Right lung (tissue), 2 donors: ENCODE measurements at regions not wholly inside any gene's neighbourhood (a gene's known extent, or its start where the extent isn't known, plus 50 kb on each side); places are given as distances from the start of the nearest gene placed in this dataset.
"Not testable (repeated sequence)": the region's sequence is repeated elsewhere in the genome, so short reads cannot be mapped to it uniquely, and the experiment has no call there.

Experiments used
- DNase-seq, 2 donors: peaks; one replicate each; pipeline ENCODE4 v3.0.0-alpha.2; 2013

GRCh38 chr6:4378319-4378996, 243.1 kb upstream of the ECI2 start:
- no peak for DNase-seq

DNA sequence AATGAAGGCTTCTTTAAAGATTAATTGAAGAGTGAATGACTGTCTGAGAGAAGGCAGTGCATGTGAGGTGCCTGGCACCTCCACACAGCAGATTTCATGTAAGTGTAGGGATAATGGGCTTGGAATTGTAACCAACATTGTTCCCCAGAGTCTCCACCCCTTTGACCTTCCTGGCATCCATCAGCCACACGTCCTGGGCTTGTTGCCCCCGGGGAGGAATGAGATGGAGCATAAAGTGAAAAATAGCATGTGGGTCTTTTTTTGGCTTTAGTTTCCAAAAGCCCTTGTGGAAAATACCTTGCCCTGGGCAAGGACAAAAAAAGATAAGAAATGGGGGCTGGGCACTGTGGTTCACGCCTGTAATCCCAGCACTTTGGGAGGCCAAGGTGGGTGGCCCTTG, 242.2 kb upstream of the ECI2 start:
- no peak for DNase-seq

GRCh38 chr6:4374216-4374615, 238.8 kb upstream of the ECI2 start:
- no peak for DNase-seq

DNA sequence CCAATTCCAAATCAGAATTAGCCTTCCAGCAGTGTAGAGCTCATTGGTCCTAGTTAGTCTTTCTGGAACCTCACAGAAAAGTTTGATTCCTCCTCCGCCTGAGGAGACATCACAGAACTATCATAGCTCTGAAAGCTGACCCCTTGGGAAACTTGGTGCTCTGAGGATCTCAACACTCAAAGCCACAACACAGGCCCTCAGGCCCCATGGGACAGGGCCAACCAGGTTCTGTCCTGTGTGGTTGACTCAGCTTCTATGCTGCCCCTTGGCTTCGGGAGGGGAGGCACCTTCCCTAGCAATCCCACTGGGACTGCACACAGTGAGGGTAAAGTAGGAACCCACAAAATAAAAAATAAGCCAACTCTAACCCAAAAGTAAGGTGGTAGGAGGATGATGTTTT, 237.5 kb upstream of the ECI2 start:
- DNase-seq, result no peak

GRCh38 chr6:4371207-4371921, 236.0 kb upstream of the ECI2 start:
- no peak for DNase-seq

GRCh38 chr6:4370066-4370465, 234.7 kb upstream of the ECI2 start:
- no peak for DNase-seq

GRCh38 chr6:4369616-4370015, 234.2 kb upstream of the ECI2 start:
- no peak for DNase-seq

GRCh38 chr6:4368649-4369048, 233.3 kb upstream of the ECI2 start:
- DNase-seq, result no peak

GRCh38 chr6:4367643-4368042, 232.3 kb upstream of the ECI2 start:
- DNase-seq, result no peak

- DNase-seq, result no peak
Observed at GRCh38 chr6:4366635-4367395, 231.4 kb upstream of the ECI2 start.

DNA sequence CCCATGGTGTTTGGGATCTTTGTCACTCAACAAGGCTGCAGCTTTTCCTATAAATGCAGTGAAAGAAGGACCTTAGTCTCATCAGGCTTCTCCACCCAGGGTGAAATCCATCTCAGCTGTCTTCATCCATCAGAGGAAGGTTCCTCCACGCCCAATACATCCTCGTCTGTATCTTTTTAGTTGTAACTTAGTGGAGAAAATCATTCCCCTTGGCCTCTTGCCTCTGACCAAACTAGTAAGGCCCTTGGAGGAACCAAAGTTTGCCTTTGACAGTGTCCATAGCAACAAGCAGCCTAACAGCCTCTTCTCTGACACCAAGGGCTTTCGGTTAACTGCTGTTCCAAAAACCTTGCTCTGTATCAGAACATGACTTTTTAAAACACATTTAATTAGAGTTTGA, 230.3 kb upstream of the ECI2 start:
- no peak for DNase-seq

DNA sequence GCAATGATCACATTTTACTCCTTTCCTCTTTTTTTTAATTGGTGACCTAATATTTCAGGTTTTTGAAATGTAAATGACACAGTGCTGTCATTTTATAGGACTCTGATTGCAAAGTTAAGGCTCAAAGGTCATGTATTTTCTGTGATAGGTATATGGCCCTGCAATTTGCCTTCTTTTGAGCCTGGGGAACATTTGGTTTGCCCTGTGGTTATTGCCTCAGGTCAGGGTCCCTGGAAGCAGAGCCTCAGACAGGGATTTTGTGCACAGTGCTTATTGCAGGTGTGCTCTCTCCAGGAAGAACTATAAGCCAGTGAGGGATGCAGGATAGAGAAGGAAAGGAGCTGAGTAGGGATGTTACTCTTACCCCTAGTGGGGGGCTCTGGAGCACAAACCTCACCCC, 229.3 kb upstream of the ECI2 start:
- no peak for DNase-seq

DNA sequence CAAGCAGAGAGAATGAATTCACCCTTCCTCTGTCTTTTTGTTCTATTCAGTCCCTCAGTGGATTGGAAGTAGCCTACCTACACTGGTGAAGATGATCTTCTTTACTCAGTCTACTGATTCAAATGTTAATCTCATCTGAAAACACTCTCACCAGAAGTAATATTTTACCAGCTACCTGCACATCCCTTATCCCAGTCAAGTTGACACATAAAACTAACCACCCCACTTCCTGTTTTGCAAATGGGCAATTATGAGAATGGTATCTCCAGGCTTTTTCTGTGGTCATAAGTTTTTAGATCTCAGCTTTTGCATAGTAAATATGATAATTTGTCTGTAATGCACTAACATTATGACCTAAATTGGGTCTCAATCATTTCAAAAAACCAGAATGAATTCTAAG, 228.8 kb upstream of the ECI2 start:
- DNase-seq, result no peak

GRCh38 chr6:4363656-4364055, 228.3 kb upstream of the ECI2 start:
- DNase-seq, result no peak

DNA sequence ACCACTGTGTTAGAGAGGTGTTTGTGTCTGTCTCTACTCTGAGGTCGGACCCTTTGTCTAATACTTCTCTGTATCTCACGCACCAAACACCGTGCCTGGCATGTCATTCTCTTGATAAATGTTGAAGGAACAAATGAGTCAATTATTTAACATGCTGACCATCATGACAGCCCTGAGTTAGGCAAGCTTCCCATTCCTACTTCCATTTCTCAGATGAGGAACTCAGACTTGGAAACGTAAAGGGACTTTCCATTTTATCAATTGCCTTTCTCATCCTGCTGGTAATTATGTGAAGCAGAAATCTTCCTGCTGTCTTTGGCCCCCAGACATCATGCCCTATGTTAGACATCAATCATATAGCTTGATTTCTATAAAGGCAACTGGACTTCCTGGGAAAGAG, 227.0 kb upstream of the ECI2 start:
- no peak for DNase-seq

GRCh38 chr6:4360920-4361319, 225.5 kb upstream of the ECI2 start:
- no peak for DNase-seq

GRCh38 chr6:4359108-4359730, 223.8 kb upstream of the ECI2 start:
- no peak for DNase-seq

GRCh38 chr6:4358414-4359107, 223.2 kb upstream of the ECI2 start:
- DNase-seq, result no peak

GRCh38 chr6:4357660-4358152, 222.3 kb upstream of the ECI2 start:
- DNase-seq, result not testable (repeated sequence)

GRCh38 chr6:4356899-4357659, 221.7 kb upstream of the ECI2 start:
- DNase-seq, result no peak

DNA sequence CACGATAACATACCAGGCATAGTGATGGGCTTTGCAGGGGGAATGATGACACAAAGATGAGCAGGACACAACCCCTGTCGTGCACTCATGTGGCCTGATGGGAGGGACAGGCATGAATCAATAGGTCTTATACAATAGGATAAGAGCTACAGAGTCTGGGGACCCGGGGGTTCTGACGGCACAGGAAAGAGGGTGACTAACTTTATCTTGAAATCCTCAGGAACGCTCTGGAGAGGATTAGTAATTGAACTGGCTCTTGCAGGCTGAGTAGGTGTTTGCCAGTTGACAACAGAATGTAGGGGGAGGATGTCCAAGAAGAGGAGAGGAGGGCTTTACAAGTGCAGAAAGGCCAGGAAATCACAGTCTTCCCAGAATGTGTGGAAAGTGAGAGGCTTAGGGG, 219.9 kb upstream of the ECI2 start:
- no peak for DNase-seq
